Naive B cell (primary cell): ENCODE measurements at regions not wholly inside any gene's neighbourhood (a gene's known extent, or its start where the extent isn't known, plus 50 kb on each side); places are given as distances from the start of the nearest gene placed in this dataset.
"Not testable (repeated sequence)": the region's sequence is repeated elsewhere in the genome, so short reads cannot be mapped to it uniquely, and the experiment has no call there.

Experiments used
- ATAC-seq, 2 donors: fragments of 150-1000 bp; cut with Tn5 transposase; 2 replicates each; pipeline ENCODE4 v1.10.0; 2021; ENCODE audit warnings: low read depth in 2 of 2, mild to moderate bottlenecking in 2 of 2, moderate library complexity in 2 of 2
- DNase-seq: peaks from one replicate; pipeline ENCODE4 v3.0.0; 2022
- H3K27ac Mint-ChIP-seq, 6 donors: one replicate each; pipeline ENCODE4 v1.8.0; 2020 to 2022; ENCODE audit warnings: mild to moderate bottlenecking in 6 of 6, mixed read lengths in 6 of 6, moderate library complexity in 5 of 6, inconsistent platforms in 2 of 6
- H3K27me3 Mint-ChIP-seq, 3 donors: one replicate each; pipeline ENCODE4 v1.8.0; 2021 to 2022; ENCODE audit warnings: mixed read lengths in 3 of 3, mild to moderate bottlenecking in 1 of 3
- H3K36me3 Mint-ChIP-seq, 2 donors: one replicate each; pipeline ENCODE4 v1.8.0; 2020 to 2022; ENCODE audit warnings: mixed read lengths in 2 of 2, inconsistent platforms in 1 of 2, mild to moderate bottlenecking in 1 of 2
- H3K4me1 Mint-ChIP-seq, 3 donors: one replicate each; pipeline ENCODE4 v1.8.0; 2020 to 2022; ENCODE audit warnings: mixed read lengths in 3 of 3, inconsistent platforms in 1 of 3, mild to moderate bottlenecking in 1 of 3, moderate library complexity in 1 of 3
- H3K4me3 Mint-ChIP-seq, 8 donors: one replicate each; pipeline ENCODE4 v1.8.0; 2020 to 2022; ENCODE audit warnings: mild to moderate bottlenecking in 8 of 8, mixed read lengths in 8 of 8, moderate library complexity in 8 of 8, inconsistent platforms in 2 of 8
- H3K9me3 Mint-ChIP-seq, 7 donors: one replicate each; pipeline ENCODE4 v1.8.0; 2020 to 2022; ENCODE audit warnings: mixed read lengths in 7 of 7, mild to moderate bottlenecking in 5 of 7, inconsistent platforms in 2 of 7, moderate library complexity in 1 of 7

DNA sequence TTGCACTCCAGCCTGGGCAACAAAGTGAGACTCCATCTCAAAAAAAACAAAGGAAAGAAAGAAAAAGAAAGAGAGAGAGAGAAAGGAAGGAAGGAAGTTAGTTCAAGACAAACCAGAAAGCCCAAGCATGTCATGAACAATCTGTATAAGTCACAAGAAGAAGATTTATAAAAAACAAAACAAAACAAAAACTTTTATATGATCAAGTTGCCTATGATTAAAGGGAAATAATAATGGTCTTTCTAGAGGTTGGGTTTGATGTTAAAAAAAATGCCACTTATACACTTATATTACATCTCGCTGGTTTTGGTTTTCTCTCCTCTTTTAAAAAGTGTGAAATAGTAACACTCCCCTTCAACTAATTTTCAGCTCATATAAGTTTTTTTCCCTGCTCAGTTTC lies 146.2 kb upstream of the CARMIL1 start:
- H3K4me1 Mint-ChIP-seq: peaks cover 20 to 35% (median 31%) of the 10 kb centered on the region in 3 donors
- H3K27me3 Mint-ChIP-seq: no peaks in the 10 kb centered on the region
- H3K27ac Mint-ChIP-seq: no peak overlapping the region
- peaks cover 12 to 21% of the 10 kb centered on the region in 2 donors for H3K36me3 Mint-ChIP-seq
- ATAC-seq (no peak), DNase-seq (no peak)
- peak overlapping the region in 3 of 8 donors; percentile 0 to 72 (median 39) for H3K4me3 Mint-ChIP-seq
- H3K9me3 Mint-ChIP-seq: peaks cover 0 to 13% (median 10%) of the 10 kb centered on the region in 7 donors

DNA sequence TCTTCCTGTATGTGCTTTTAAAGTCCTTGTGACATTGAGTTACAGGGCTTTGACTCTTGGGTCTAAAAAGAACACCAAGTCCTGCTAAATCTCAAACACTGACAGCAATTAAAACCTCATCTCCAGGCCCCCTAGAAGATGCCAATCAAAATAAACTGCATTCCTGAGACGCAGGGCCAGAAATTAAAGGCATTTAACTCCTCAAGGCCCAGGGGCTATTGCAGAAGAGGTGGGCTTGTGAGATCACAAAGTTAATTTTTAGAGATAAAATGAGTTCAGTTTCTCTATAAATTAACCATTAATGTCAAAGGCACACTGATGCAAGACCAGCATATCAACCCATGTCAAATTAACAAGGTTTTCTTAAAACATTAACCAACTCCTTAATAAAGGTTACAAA lies 145.6 kb upstream of the CARMIL1 start:
- H3K9me3 Mint-ChIP-seq: peaks cover 0 to 13% (median 10%) of the 10 kb centered on the region in 7 donors
- peaks cover 26 to 38% (median 37%) of the 10 kb centered on the region in 3 donors for H3K4me1 Mint-ChIP-seq
- no peaks in the 10 kb centered on the region for H3K27me3 Mint-ChIP-seq
- no peak overlapping the region for H3K27ac Mint-ChIP-seq
- ATAC-seq (no peak), DNase-seq (no peak)
- H3K4me3 Mint-ChIP-seq: no peak overlapping the region
- H3K36me3 Mint-ChIP-seq: peaks cover 12 to 21% of the 10 kb centered on the region in 2 donors

DNA sequence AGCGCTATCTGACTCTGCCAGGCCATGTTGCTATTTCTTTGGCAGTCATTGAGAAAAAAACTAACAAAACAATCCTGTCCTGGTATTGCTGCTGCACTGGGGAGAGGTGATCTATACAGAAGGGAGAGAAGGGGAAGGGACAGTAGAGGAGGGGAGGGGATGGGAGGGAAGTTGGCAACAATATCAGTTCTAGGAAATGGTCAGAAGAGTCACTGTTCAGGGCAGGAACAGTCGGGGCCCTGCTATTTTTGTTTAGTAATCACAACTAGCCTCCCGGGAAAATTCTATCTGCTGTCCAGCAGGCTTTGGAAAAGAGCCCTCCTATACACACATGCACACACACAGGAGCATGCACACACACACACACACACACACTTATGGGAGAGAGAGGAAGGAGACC lies 142.3 kb upstream of the CARMIL1 start:
- Mint-ChIP-seq H3K36me3 (peaks cover 12 to 17% of the 10 kb centered on the region in 2 donors), H3K9me3 (peaks cover 0 to 13% (median 10%) of the 10 kb centered on the region in 7 donors), H3K27ac (peak overlapping the region; percentile 52 to 98 (median 86)), H3K4me1 (peaks cover 27 to 42% (median 38%) of the 10 kb centered on the region in 3 donors), H3K4me3 (peak overlapping the region; percentile 86 to 94 (median 90)), H3K27me3 (no peaks in the 10 kb centered on the region)
- no peak for DNase-seq
- ATAC-seq: no peak

GRCh38 chr6:25137480-25137879 lies 141.7 kb upstream of the CARMIL1 start:
- ATAC-seq (no peak), DNase-seq (no peak)
- peaks cover 27 to 42% (median 38%) of the 10 kb centered on the region in 3 donors for H3K4me1 Mint-ChIP-seq

GRCh38 chr6:25137916-25138232 lies 141.3 kb upstream of the CARMIL1 start:
- peaks cover 7 to 12% of the 10 kb centered on the region in 2 donors for H3K36me3 Mint-ChIP-seq
- H3K27me3 Mint-ChIP-seq: no peaks in the 10 kb centered on the region
- DNase-seq (no peak), ATAC-seq (peak; percentile 26 to 28)
- peak overlapping the region; percentile 74 to 98 (median 90) for H3K27ac Mint-ChIP-seq
- peaks cover 27 to 38% (median 38%) of the 10 kb centered on the region in 3 donors for H3K4me1 Mint-ChIP-seq
- H3K9me3 Mint-ChIP-seq: peaks cover 0 to 9% (median 4%) of the 10 kb centered on the region in 7 donors
- H3K4me3 Mint-ChIP-seq: peak overlapping the region; percentile 86 to 94 (median 90)

More at GRCh38 chr6:25137480-25137879, 141.7 kb upstream of the CARMIL1 start:
- no peaks in the 10 kb centered on the region for H3K27me3 Mint-ChIP-seq
- H3K4me3 Mint-ChIP-seq: peak overlapping the region; percentile 86 to 94 (median 90)
- peak overlapping the region; percentile 52 to 98 (median 86) for H3K27ac Mint-ChIP-seq
- peaks cover 0 to 13% (median 8%) of the 10 kb centered on the region in 7 donors for H3K9me3 Mint-ChIP-seq
- H3K36me3 Mint-ChIP-seq: peaks cover 11 to 16% of the 10 kb centered on the region in 2 donors

- ATAC-seq (peak; percentile 92 to 96), DNase-seq (peak; percentile 55)
- Mint-ChIP-seq H3K4me3 (peak overlapping the region; percentile 86 to 94 (median 90)), H3K36me3 (peaks cover 2 to 7% of the 10 kb centered on the region in 2 donors), H3K27me3 (no peaks in the 10 kb centered on the region), H3K4me1 (peaks cover 27 to 38% (median 36%) of the 10 kb centered on the region in 3 donors), H3K9me3 (peaks cover 0 to 4% (median 0%) of the 10 kb centered on the region in 7 donors), H3K27ac (peak overlapping the region; percentile 74 to 98 (median 90))
Measured at GRCh38 chr6:25138233-25138933, 140.8 kb upstream of the CARMIL1 start.

GRCh38 chr6:25138934-25139415 lies 140.2 kb upstream of the CARMIL1 start:
- no peak for ATAC-seq
- Mint-ChIP-seq H3K4me3 (peak overlapping the region; percentile 86 to 94 (median 90)), H3K36me3 (peaks cover 0 to 4% of the 10 kb centered on the region in 2 donors), H3K4me1 (peaks cover 27 to 38% (median 36%) of the 10 kb centered on the region in 3 donors), H3K27ac (peak overlapping the region in 5 of 6 donors; percentile 45 to 98 (median 93)), H3K27me3 (no peaks in the 10 kb centered on the region), H3K9me3 (peaks cover 0 to 2% (median 0%) of the 10 kb centered on the region in 7 donors)
- DNase-seq: no peak

GRCh38 chr6:25139608-25140007 lies 139.6 kb upstream of the CARMIL1 start:
- Mint-ChIP-seq H3K4me1 (peaks cover 27 to 38% (median 36%) of the 10 kb centered on the region in 3 donors), H3K4me3 (peak overlapping the region in 4 of 8 donors; percentile 18 to 90 (median 88))
- DNase-seq, H3K36me3 Mint-ChIP-seq, H3K27ac Mint-ChIP-seq, H3K9me3 Mint-ChIP-seq, H3K27me3 Mint-ChIP-seq: not testable (repeated sequence)
- ATAC-seq: peak in 1 of 2 donors; percentile 27

DNA sequence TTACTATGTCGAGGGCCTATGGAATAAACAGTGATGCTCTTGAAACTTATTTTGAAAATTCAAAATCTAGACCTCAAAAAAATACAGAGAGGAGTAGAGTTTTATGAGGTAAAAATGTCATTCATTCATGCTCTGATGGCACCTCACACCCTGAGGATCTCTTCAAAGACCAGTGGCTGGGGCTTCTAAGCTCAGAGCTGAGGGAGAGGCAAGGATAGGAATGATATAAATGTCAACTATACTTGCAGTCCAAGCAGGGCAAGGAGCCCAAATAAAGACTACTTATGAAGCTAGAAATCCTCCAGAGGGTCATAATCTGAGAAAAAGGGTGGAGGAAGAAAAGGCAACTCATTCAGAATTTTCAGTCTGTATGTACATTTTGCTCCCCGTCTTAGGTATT lies 136.7 kb upstream of the CARMIL1 start:
- Mint-ChIP-seq H3K36me3 (no peaks in the 10 kb centered on the region), H3K27me3 (no peaks in the 10 kb centered on the region), H3K9me3 (no peaks in the 10 kb centered on the region), H3K27ac (peak overlapping the region in 3 of 6 donors; percentile 2 to 61 (median 3)), H3K4me1 (peaks cover 20 to 34% (median 33%) of the 10 kb centered on the region in 3 donors), H3K4me3 (no peak overlapping the region)
- no peak for ATAC-seq
- DNase-seq: no peak

DNA sequence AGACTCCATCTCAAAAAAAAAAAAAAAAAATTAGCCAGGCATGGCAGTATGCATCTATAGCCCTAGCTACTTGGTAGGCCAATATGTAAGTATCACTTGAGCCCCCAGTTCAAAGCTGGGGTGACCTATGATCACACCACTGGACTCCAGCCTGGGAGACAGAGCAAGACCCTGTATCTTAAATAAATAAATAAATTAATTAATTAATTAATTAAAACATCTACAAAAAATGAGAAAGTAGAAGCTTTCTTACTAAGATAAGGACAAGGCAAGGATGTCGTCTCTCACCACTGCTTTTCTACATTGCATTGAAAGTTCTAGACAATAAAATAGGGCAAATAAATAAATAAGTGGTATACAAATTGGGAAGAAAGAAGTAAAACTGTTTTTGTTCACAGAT lies 134.3 kb upstream of the CARMIL1 start:
- no peak overlapping the region for H3K27ac Mint-ChIP-seq
- peaks cover 16 to 25% (median 24%) of the 10 kb centered on the region in 3 donors for H3K4me1 Mint-ChIP-seq
- DNase-seq: no peak

DNA sequence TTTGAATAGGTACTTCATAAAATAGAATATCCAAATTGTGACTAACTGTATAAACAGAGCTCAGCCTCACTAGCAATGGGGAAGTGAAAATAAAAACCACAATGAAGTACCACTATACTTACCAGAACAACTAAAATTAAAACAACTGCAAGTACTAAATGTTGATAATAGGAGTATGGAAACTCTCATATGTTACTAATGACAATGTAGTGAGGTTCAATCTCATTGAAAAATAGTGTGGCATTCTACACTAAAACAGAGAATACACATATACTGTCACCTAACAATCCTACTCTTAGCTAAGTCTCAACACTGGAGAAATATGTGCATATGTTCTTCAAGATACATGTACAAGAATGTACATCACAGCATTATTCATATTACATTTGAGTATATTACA lies 132.0 kb upstream of the CARMIL1 start:
- H3K9me3 Mint-ChIP-seq: peaks cover 0 to 7% (median 4%) of the 10 kb centered on the region in 7 donors
- no peak overlapping the region for H3K27ac Mint-ChIP-seq
- peaks cover 16 to 25% (median 24%) of the 10 kb centered on the region in 3 donors for H3K4me1 Mint-ChIP-seq
- ATAC-seq (peak; percentile 96 to 99), DNase-seq (peak; percentile 34)
- H3K27me3 Mint-ChIP-seq: no peaks in the 10 kb centered on the region
- H3K4me3 Mint-ChIP-seq: peak overlapping the region in 6 of 8 donors; percentile 4 to 70 (median 16)
- peaks cover 0 to 8% of the 10 kb centered on the region in 2 donors for H3K36me3 Mint-ChIP-seq

More for the DNA sequence above, 134.3 kb upstream of the CARMIL1 start:
- Mint-ChIP-seq H3K27me3 (no peaks in the 10 kb centered on the region), H3K9me3 (peaks cover 0 to 7% (median 4%) of the 10 kb centered on the region in 7 donors), H3K36me3 (peaks cover 0 to 7% of the 10 kb centered on the region in 2 donors), H3K4me3 (no peak overlapping the region)
- no peak for ATAC-seq

GRCh38 chr6:25150031-25150430 lies 129.1 kb upstream of the CARMIL1 start:
- peaks cover 16 to 25% (median 24%) of the 10 kb centered on the region in 3 donors for H3K4me1 Mint-ChIP-seq
- H3K27me3 Mint-ChIP-seq: no peaks in the 10 kb centered on the region
- peaks cover 0 to 7% (median 4%) of the 10 kb centered on the region in 7 donors for H3K9me3 Mint-ChIP-seq
- ATAC-seq (no peak), DNase-seq (no peak)
- H3K36me3 Mint-ChIP-seq: peaks cover 0 to 8% of the 10 kb centered on the region in 2 donors
- no peak overlapping the region for H3K27ac Mint-ChIP-seq
- no peak overlapping the region for H3K4me3 Mint-ChIP-seq

DNA sequence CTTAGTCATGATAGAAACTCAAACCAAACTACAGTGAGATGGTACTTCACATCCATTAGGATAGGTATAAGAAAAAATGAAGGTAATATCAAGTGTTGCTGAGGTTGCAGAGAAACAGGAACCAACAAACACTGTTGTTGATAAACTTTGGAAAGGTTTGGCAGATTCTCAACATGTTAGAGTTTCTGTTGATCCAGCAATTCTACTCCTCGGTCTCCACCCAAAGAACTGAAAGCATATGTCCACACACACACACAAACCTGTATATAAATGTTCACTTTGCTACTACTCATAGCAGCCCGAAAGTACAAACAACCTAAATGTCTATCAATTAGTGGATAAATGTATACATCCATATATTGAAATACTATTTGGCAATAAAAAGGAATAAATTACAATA lies 128.3 kb upstream of the CARMIL1 start:
- Mint-ChIP-seq H3K4me1 (peaks cover 22 to 27% (median 24%) of the 10 kb centered on the region in 3 donors), H3K27ac (no peak overlapping the region), H3K36me3 (peaks cover 0 to 8% of the 10 kb centered on the region in 2 donors), H3K4me3 (no peak overlapping the region), H3K9me3 (peaks cover 0 to 7% (median 4%) of the 10 kb centered on the region in 7 donors), H3K27me3 (no peaks in the 10 kb centered on the region)
- no peak for DNase-seq
- ATAC-seq: no peak

DNA sequence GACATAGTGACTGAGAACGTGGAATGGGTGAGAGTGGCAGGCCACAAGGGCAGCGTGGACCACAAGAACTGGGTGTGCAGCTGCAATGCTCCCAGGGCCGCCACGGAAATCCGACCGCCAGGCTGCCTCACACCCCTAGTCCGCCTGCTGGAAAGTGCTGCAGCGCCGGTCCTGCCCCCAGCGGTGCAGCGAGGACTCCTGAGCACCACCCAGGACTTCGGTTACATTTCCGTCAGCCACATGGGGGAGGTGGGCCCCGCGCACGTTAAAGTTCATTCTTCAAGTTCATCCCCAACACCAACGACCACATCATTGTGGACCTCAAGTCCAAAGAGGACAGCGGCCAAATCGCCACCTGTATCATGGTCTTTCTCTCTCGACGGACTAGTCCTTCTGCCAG lies 126.1 kb upstream of the CARMIL1 start:
- DNase-seq (no peak), ATAC-seq (no peak)
- no peak overlapping the region for H3K27ac Mint-ChIP-seq
- peaks cover 12 to 24% (median 18%) of the 10 kb centered on the region in 3 donors for H3K4me1 Mint-ChIP-seq
- H3K4me3 Mint-ChIP-seq: no peak overlapping the region
- H3K9me3 Mint-ChIP-seq: peaks cover 6 to 15% (median 11%) of the 10 kb centered on the region in 7 donors
- no peaks in the 10 kb centered on the region for H3K27me3 Mint-ChIP-seq
- H3K36me3 Mint-ChIP-seq: peaks cover 0 to 8% of the 10 kb centered on the region in 2 donors
